HEK293T (cell line): ENCODE measurements at regions not wholly inside any gene's neighbourhood (a gene's known extent, or its start where the extent isn't known, plus 50 kb on each side); places are given as distances from the start of the nearest gene placed in this dataset.

ENCODE experiments used
- CTCF ChIA-PET: fragments of 350-600 bp; formaldehyde crosslinking; extraction: SDS; loops from one replicate; lab custom pipeline; 2021; ENCODE audit warnings: antibody characterized with exemption, inconsistent platforms; lab: Yijun Ruan, JAX
- POLR2A ChIA-PET: fragments of 350-600 bp; formaldehyde crosslinking; extraction: SDS; loops from one replicate; lab custom pipeline; 2020; ENCODE audit warnings: antibody characterized with exemption, inconsistent platforms; lab: Yijun Ruan, JAX
- DNase-seq: peaks from one replicate; pipeline ENCODE4 v3.0.0; 2012; ENCODE audit warnings: mixed read lengths; ENCODE audit errors: extremely low spot score
- ARNT ChIP-seq: fragments of 450-650 bp; IDR thresholded peaks from 2 replicates; pipeline ENCODE4 v1.6.1; 2017; ENCODE audit warnings: mild to moderate bottlenecking
- BHLHE40 ChIP-seq: fragments of 450-650 bp; IDR thresholded peaks from 2 replicates; pipeline ENCODE4 v1.6.1; 2016; ENCODE audit warnings: mild to moderate bottlenecking, moderate library complexity, borderline replicate concordance
- CTBP1 ChIP-seq: fragments of 450-650 bp; IDR thresholded peaks from 2 replicates; pipeline ENCODE4 v1.6.1; 2016; ENCODE audit warnings: borderline replicate concordance
- ELF4 ChIP-seq: fragments of 450-650 bp; IDR thresholded peaks from 2 replicates; pipeline ENCODE4 v1.6.1; 2017; ENCODE audit warnings: antibody characterized with exemption
- FOXA1 ChIP-seq: fragments of 450-650 bp; IDR thresholded peaks from 2 replicates; pipeline ENCODE4 v1.6.1; 2016; ENCODE audit warnings: mild to moderate bottlenecking
- FOXK2 ChIP-seq: fragments of 450-650 bp; IDR thresholded peaks from 2 replicates; pipeline ENCODE4 v1.6.1; 2016; ENCODE audit warnings: mild to moderate bottlenecking
- FOXM1 ChIP-seq: fragments of 450-650 bp; IDR thresholded peaks from 2 replicates; pipeline ENCODE4 v1.6.1; 2017; ENCODE audit warnings: mild to moderate bottlenecking, borderline replicate concordance
- HDGF ChIP-seq: fragments of 450-650 bp; IDR thresholded peaks from 2 replicates; pipeline ENCODE4 v1.6.1; 2017; ENCODE audit warnings: antibody characterized with exemption, borderline replicate concordance
- L3MBTL2 ChIP-seq: fragments of 450-650 bp; conservative IDR thresholded peaks from 2 replicates; pipeline ENCODE4 v1.6.1; 2016; ENCODE audit warnings: mild to moderate bottlenecking
- LEF1 ChIP-seq: fragments of 450-650 bp; IDR thresholded peaks from 2 replicates; pipeline ENCODE4 v1.6.1; 2017; ENCODE audit warnings: mild to moderate bottlenecking, borderline replicate concordance
- NFRKB ChIP-seq: fragments of 450-650 bp; IDR thresholded peaks from 2 replicates; pipeline ENCODE4 v1.6.1; 2016; ENCODE audit warnings: mild to moderate bottlenecking, moderate library complexity
- PKNOX1 ChIP-seq: fragments of 450-650 bp; IDR thresholded peaks from 2 replicates; pipeline ENCODE4 v1.6.1; 2016
- SP1 ChIP-seq: fragments of 450-650 bp; IDR thresholded peaks from 2 replicates; pipeline ENCODE4 v1.6.1; 2017
- SUZ12 ChIP-seq: fragments of 450-650 bp; IDR thresholded peaks from 2 replicates; pipeline ENCODE4 v1.6.1; 2016; ENCODE audit warnings: mild to moderate bottlenecking
- TARDBP ChIP-seq: fragments of 450-650 bp; IDR thresholded peaks from 2 replicates; pipeline ENCODE4 v1.6.1; 2016
- ZNF384 ChIP-seq: fragments of 450-650 bp; IDR thresholded peaks from 2 replicates; pipeline ENCODE4 v1.6.1; 2016

- no peak for DNase-seq
- POLR2A ChIA-PET: interaction anchor here (0.7 kb wide), 1 partner anchor 432 kb away, joined by 3 read pairs; no protein-coding TSS in a partner anchor
- TF ChIP-seq TARDBP (no peak), FOXM1 (no peak), BHLHE40 (no peak), FOXA1 (no peak), LEF1 (no peak), ZNF384 (no peak), ARNT (no peak), L3MBTL2 (no peak)
- CTCF ChIA-PET: no interaction called here
These were observed 304.7 kb upstream of the GRM3 start for GRCh38 chr7:86339051-86339450.

DNA sequence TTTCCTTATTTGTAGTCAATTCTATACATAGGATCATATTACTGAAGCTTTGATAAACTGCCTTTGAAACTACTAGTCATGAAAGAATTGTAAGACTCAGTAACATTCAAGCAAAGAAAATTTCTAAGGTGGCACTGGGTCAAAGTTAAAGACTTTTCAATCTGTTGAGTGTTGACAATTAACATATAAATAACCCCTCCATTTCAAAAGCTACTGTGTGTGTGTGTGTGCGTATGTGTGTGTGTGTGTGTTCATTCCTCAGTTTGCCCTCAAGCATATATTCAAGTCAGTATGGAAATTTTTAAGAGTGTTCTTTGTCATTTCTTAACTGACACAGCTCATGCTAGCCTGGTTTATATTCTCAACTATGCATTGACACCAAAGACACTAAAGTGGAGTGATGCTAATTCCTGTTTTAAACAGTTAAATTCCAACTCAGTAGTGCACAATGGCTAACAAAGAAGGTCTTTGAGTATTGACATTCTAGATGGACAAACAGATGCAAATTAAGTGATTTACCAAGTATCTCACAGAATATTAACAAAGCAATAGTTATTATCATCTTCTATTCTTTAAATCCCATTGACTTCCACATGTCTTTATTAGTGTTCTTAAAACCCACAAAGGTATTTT lies 314.8 kb upstream of the GRM3 start:
- DNase-seq: no peak
- TF ChIP-seq HDGF: no peak
- no peak for TF ChIP-seq ARNT
- no peak for TF ChIP-seq BHLHE40
- TF ChIP-seq TARDBP: no peak
- no peak for TF ChIP-seq LEF1
- TF ChIP-seq CTBP1: no peak
- TF ChIP-seq ZNF384: no peak
- TF ChIP-seq NFRKB: no peak
- TF ChIP-seq SP1: no peak
- no peak for TF ChIP-seq L3MBTL2
- no peak for TF ChIP-seq FOXM1
- no peak for TF ChIP-seq ELF4
- TF ChIP-seq SUZ12: no peak
- TF ChIP-seq FOXK2: no peak
- POLR2A ChIA-PET: no interaction called here
- CTCF ChIA-PET: no interaction called here

DNA sequence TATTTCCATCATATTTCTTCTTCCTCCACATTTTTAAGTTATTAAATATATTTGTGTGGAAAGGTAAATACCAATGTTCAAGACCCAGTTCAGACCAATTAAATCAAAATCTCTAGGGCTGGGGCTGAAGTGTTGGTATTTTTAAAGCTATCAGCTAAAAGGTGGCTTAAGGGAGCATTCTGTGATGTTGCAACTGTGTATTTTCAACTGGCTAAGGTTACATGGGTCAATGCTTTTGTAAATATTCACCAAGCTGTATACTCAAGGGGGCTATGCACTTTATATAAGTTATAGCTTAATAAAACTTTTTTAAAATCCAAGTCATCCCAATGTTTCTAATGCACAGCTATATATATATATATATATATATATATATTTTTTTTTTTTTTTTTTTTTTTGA lies 316.9 kb upstream of the GRM3 start:
- POLR2A ChIA-PET: no interaction called here
- CTCF ChIA-PET: interaction anchor here (0.6 kb wide), 1 partner anchor 143 kb away, joined by 3 read pairs; no protein-coding TSS in a partner anchor
- no peak for TF ChIP-seq BHLHE40
- no peak for TF ChIP-seq ARNT
- no peak for TF ChIP-seq SP1
- TF ChIP-seq ELF4: no peak
- no peak for TF ChIP-seq NFRKB
- no peak for TF ChIP-seq PKNOX1
- TF ChIP-seq FOXA1: no peak
- TF ChIP-seq CTBP1: no peak
- TF ChIP-seq LEF1: no peak
- TF ChIP-seq TARDBP: no peak
- TF ChIP-seq ZNF384: no peak
- no peak for TF ChIP-seq L3MBTL2
- TF ChIP-seq FOXM1: no peak
- TF ChIP-seq SUZ12: no peak
- TF ChIP-seq FOXK2: no peak
- no peak for TF ChIP-seq HDGF
- DNase-seq: no peak

- ChIA-PET CTCF (no interaction called here), POLR2A (no interaction called here)
- TF ChIP-seq BHLHE40: no peak
- TF ChIP-seq PKNOX1: no peak
- TF ChIP-seq ZNF384: no peak
- TF ChIP-seq ARNT: no peak
- TF ChIP-seq L3MBTL2: no peak
- TF ChIP-seq TARDBP: no peak
- no peak for TF ChIP-seq SP1
- TF ChIP-seq LEF1: no peak
- TF ChIP-seq NFRKB: no peak
- no peak for TF ChIP-seq FOXK2
- TF ChIP-seq ELF4: no peak
- TF ChIP-seq FOXM1: no peak
- no peak for TF ChIP-seq SUZ12
- no peak for TF ChIP-seq HDGF
- no peak for TF ChIP-seq FOXA1
- no peak for TF ChIP-seq CTBP1
- DNase-seq: no peak
These were observed 322.8 kb upstream of the GRM3 start for GRCh38 chr7:86320889-86321288.

DNA sequence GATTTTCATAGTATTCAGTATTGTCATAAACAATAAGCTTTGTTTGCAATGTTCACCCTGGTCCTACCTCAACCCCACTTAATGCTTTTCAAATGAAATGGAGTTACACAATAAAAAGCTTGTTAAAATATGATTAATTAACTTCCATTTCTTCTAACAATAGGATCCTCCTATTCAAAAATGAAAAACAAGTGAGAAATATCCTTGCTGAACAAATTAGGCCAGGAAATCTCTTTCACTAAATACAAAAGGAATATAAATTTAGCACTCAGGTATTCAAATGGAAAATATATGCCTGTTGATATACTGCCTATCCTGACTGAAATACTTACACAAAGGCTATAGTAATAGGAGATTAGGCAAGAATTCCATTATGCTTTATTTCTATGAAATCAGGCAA lies 323.4 kb upstream of the GRM3 start:
- DNase-seq: no peak
- TF ChIP-seq LEF1 (no peak), NFRKB (no peak), FOXM1 (no peak), L3MBTL2 (no peak), FOXK2 (no peak), FOXA1 (no peak), PKNOX1 (no peak), BHLHE40 (no peak), ARNT (no peak), HDGF (no peak)
- ChIA-PET POLR2A (no interaction called here), CTCF (no interaction called here)

DNA sequence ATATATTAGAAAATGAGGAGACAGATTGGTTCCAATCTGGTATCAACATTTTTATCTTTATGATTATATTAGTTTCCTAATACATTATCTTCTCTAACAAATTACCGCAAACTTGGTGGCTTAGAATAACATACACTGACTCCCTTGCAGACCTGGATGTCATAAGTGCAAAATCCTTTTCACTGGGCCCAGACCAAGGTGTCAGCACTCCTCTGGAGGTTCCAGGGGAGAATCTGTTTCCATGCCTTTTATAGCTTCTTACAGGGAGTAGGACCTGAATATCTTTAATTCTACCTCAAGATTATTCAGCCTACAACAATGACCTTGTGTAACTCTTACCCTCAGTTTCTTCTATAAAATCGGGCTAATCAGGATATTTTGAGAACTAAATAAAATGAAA lies 329.9 kb upstream of the GRM3 start:
- TF ChIP-seq ARNT: no peak
- no peak for DNase-seq
- POLR2A ChIA-PET: no interaction called here
- CTCF ChIA-PET: no interaction called here
